Endothelial cell of umbilical vein (primary cell): ENCODE measurements at regions not wholly inside any gene's neighbourhood (a gene's known extent, or its start where the extent isn't known, plus 50 kb on each side); places are given as distances from the start of the nearest gene placed in this dataset.

Experiments used
- CTCF ChIP-seq, 2 donors: IDR thresholded peaks; 1 replicate in 1 of 2; 2 replicates in 1 of 2; pipeline ENCODE4 v1.5.1; 2011; ENCODE audit warnings: low read length in 2 of 2, mild to moderate bottlenecking in 2 of 2, moderate library complexity in 2 of 2, control low read depth in 1 of 2, inconsistent platforms in 1 of 2, low read depth in 1 of 2; ENCODE audit not compliant: insufficient read depth in 1 of 2; ENCODE audit errors: extremely low read depth in 1 of 2
- EZH2 ChIP-seq: IDR thresholded peaks from 2 replicates; pipeline ENCODE4 v1.6.1; 2012; ENCODE audit warnings: borderline replicate concordance, low read depth, mild to moderate bottlenecking, moderate library complexity, low read length, inconsistent platforms; ENCODE audit not compliant: severe bottlenecking
- MAX ChIP-seq: IDR thresholded peaks from 2 replicates; pipeline ENCODE4 v1.6.1; 2011; ENCODE audit not compliant: insufficient read depth, insufficient read length
- POLR2A ChIP-seq: IDR thresholded peaks from 2 replicates; pipeline ENCODE4 v1.6.1; 2012; ENCODE audit warnings: low read depth, mild to moderate bottlenecking, control low read depth, low read length
- POLR2AphosphoS5 ChIP-seq: IDR thresholded peaks from 2 replicates; pipeline ENCODE4 v1.6.1; 2012; ENCODE audit warnings: low read depth, mild to moderate bottlenecking, control low read depth, low read length, moderate library complexity; ENCODE audit not compliant: insufficient read depth

- TF ChIP-seq CTCF (IDR thresholded peaks at IDR 0.05; ENCODE audit: extremely low read depth in 1 of 2, insufficient read depth in 1 of 2, low read depth in 1 of 2, low read length in 2 of 2) (no peak), MAX (no peak), EZH2 (no peak), POLR2A (no peak), POLR2AphosphoS5 (no peak)
Measured at GRCh38 chr16:63365649-63366304, 1329.5 kb upstream of the CDH8 start.
